GM10266 (cell line): ENCODE measurements at regions not wholly inside any gene's neighbourhood (a gene's known extent, or its start where the extent isn't known, plus 50 kb on each side); places are given as distances from the start of the nearest gene placed in this dataset.
"Not testable (repeated sequence)": the region's sequence is repeated elsewhere in the genome, so short reads cannot be mapped to it uniquely, and the experiment has no call there.

ENCODE experiments used
- DNase-seq: peaks from one replicate; pipeline ENCODE4 v3.0.0; 2012; ENCODE audit errors: extremely low spot score
- CTCF ChIP-seq: IDR thresholded peaks from 2 replicates; pipeline ENCODE4 v1.5.1; 2012; ENCODE audit warnings: mild to moderate bottlenecking, low read depth; ENCODE audit not compliant: control insufficient read depth, insufficient read depth; ENCODE audit errors: missing control alignments

GRCh38 chr6:19602434-19603013 lies 234.6 kb upstream of the ID4 start:
- DNase-seq = no peak
- no peak for TF ChIP-seq CTCF

GRCh38 chr6:19603721-19604120 lies 233.4 kb upstream of the ID4 start:
- TF ChIP-seq CTCF = no peak
- no peak for DNase-seq

- TF ChIP-seq CTCF = no peak
- no peak for DNase-seq
Measured at GRCh38 chr6:19605624-19606023, 231.5 kb upstream of the ID4 start.

- no peak for TF ChIP-seq CTCF
- no peak for DNase-seq
Measured at GRCh38 chr6:19608546-19608945, 228.6 kb upstream of the ID4 start.

- no peak for TF ChIP-seq CTCF
- DNase-seq = no peak
Measured at GRCh38 chr6:19609972-19610641, 227.1 kb upstream of the ID4 start.

- DNase-seq = not testable (repeated sequence)
Measured at GRCh38 chr6:19612672-19613466, 224.3 kb upstream of the ID4 start.

- no peak for DNase-seq
- TF ChIP-seq CTCF = no peak
Measured at GRCh38 chr6:19613678-19614077, 223.5 kb upstream of the ID4 start.

- DNase-seq = no peak
- TF ChIP-seq CTCF = no peak
Measured at GRCh38 chr6:19616022-19616421, 221.1 kb upstream of the ID4 start.
